ENCODE measurements at regions not wholly inside any gene's neighbourhood (a gene's known extent, or its start where the extent isn't known, plus 50 kb on each side); places are given as distances from the start of the nearest gene placed in this dataset.

DNA sequence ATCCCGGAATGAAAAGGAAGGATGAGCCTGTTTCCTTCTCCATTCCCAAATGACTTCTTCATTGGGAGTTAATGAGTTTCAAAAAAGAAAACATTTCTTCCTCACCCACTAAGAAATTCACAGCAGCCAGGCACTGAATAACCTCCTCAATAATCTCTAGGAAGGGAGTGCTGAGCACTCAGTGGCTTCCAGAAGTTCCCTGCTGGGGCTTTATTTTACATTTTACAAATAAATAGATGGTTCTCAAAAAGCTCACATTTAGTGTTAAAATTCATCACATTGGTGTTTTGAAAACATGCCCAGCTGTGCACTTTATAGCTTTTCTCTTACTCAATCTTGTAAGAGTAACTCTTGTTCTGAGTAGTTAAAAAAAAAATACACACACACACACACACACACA is 148.9 kb upstream of the PFKP start:
- no peak overlapping the region for H3K4me3 ChIP-seq (ENCODE audit: low read depth, low read length, poor library complexity, severe bottlenecking)
- H3K9me2 ChIP-seq (ENCODE audit: insufficient read depth, low read length), result no peaks in the 10 kb centered on the region
- H3K27ac ChIP-seq (ENCODE audit: low read depth, low read length, poor library complexity, severe bottlenecking), result no peak overlapping the region
- H3K4me1 ChIP-seq (ENCODE audit: insufficient read depth, low read length, poor library complexity, severe bottlenecking), result no peaks in the 10 kb centered on the region
- no peaks in the 10 kb centered on the region for H3K79me2 ChIP-seq (ENCODE audit: insufficient read depth, low read depth, low read length)
- no peak for DNase-seq (ENCODE audit: low spot score)
- H3K4me2 ChIP-seq (ENCODE audit: low read length), result no peak overlapping the region
- TF ChIP-seq, protein P1, sequence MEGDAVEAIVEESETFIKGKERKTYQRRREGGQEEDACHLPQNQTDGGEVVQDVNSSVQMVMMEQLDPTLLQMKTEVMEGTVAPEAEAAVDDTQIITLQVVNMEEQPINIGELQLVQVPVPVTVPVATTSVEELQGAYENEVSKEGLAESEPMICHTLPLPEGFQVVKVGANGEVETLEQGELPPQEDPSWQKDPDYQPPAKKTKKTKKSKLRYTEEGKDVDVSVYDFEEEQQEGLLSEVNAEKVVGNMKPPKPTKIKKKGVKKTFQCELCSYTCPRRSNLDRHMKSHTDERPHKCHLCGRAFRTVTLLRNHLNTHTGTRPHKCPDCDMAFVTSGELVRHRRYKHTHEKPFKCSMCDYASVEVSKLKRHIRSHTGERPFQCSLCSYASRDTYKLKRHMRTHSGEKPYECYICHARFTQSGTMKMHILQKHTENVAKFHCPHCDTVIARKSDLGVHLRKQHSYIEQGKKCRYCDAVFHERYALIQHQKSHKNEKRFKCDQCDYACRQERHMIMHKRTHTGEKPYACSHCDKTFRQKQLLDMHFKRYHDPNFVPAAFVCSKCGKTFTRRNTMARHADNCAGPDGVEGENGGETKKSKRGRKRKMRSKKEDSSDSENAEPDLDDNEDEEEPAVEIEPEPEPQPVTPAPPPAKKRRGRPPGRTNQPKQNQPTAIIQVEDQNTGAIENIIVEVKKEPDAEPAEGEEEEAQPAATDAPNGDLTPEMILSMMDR (conservative IDR thresholded peaks at IDR 0.05; ENCODE audit: low read length), result no peak
- no peak for TF ChIP-seq EZH2phosphoT487 (IDR thresholded peaks at IDR 0.05; ENCODE audit: borderline replicate concordance, low read depth, low read length)
- no peaks in the 10 kb centered on the region for H3K9me3 ChIP-seq (ENCODE audit: low read length)
- intact Hi-C loops (cut with micrococcal nuclease; ENCODE audit: unreplicated experiment), result no loop called here
- ChIA-PET POLR2A (no interaction called here), CTCF (ENCODE audit: unreplicated experiment) (no interaction called here)
- no peaks in the 10 kb centered on the region for H4K20me1 ChIP-seq (ENCODE audit: insufficient read depth, low read length)
- H2AFZ ChIP-seq (ENCODE audit: low read length), result no peak overlapping the region
- no TSS peak for BruUV-seq (replicated peaks)
- H3K36me3 ChIP-seq (ENCODE audit: insufficient read depth, low read length), result no peaks in the 10 kb centered on the region

DNA sequence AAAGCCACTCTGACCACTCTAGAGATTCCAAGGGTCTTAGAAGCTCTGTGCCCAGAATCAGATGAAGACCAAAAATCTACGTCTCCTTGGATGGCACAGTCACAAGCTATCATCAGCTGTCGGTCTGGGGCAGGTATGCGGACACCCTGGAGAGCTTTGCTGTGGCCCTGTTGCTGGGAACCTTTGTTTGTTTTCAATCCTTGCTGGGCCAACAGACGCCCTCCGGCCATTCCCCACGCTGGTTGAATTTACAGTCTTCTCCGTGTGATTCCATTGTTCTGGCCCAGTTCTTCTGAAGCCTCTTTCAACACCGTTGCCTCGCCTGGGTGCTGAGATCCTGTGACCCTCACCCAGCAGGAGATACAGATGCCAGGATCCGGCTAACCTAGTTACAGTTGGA is 149.4 kb upstream of the PFKP start:
- ChIA-PET CTCF (ENCODE audit: unreplicated experiment) (no interaction called here), POLR2A (no interaction called here)
- no TSS peak for BruUV-seq (replicated peaks)
- DNase-seq (ENCODE audit: low spot score), result no peak
- Histone ChIP-seq H3K9me3 (ENCODE audit: low read length) (no peaks in the 10 kb centered on the region), H3K4me3 (ENCODE audit: low read depth, low read length, poor library complexity, severe bottlenecking) (no peak overlapping the region), H2AFZ (ENCODE audit: low read length) (no peak overlapping the region), H3K9me2 (ENCODE audit: insufficient read depth, low read length) (no peaks in the 10 kb centered on the region), H3K27ac (ENCODE audit: low read depth, low read length, poor library complexity, severe bottlenecking) (no peak overlapping the region), H3K4me1 (ENCODE audit: insufficient read depth, low read length, poor library complexity, severe bottlenecking) (no peaks in the 10 kb centered on the region), H3K4me2 (ENCODE audit: low read length) (no peak overlapping the region), H4K20me1 (ENCODE audit: insufficient read depth, low read length) (no peaks in the 10 kb centered on the region), H3K79me2 (ENCODE audit: insufficient read depth, low read depth, low read length) (no peaks in the 10 kb centered on the region), H3K36me3 (ENCODE audit: insufficient read depth, low read length) (no peaks in the 10 kb centered on the region)
- TF ChIP-seq, protein P1 (conservative IDR thresholded peaks at IDR 0.05; ENCODE audit: low read length), result no peak
- intact Hi-C loops (cut with micrococcal nuclease; ENCODE audit: unreplicated experiment), result no loop called here

DNA sequence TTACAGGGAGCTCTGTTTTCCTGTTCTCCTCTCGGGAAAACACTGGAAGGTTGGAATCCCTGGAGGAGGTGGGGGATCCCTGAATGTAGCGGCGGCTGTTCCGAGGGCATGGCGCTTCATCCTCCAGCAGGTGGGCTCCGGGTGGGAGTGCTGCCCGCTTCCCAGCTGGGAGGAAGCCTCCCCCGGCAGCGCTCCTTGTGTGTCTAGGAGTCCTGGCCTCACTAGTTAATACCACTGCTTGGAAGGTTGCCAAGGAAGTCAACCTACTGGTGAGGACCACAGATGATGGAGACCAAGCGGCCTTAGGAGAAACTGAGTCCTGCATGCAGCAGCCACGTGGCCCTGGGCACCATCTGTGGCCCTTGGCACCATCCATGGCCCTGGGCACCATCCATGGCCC is 151.9 kb upstream of the PFKP start:
- no peaks in the 10 kb centered on the region for H4K20me1 ChIP-seq (ENCODE audit: insufficient read depth, low read length)
- no peaks in the 10 kb centered on the region for H3K9me3 ChIP-seq (ENCODE audit: low read length)
- no peaks in the 10 kb centered on the region for H3K4me1 ChIP-seq (ENCODE audit: insufficient read depth, low read length, poor library complexity, severe bottlenecking)
- POLR2A ChIA-PET, result no interaction called here
- no peak overlapping the region for H3K4me3 ChIP-seq (ENCODE audit: low read depth, low read length, poor library complexity, severe bottlenecking)
- CTCF ChIA-PET (ENCODE audit: unreplicated experiment), result no interaction called here
- no peak overlapping the region for H3K4me2 ChIP-seq (ENCODE audit: low read length)
- H3K79me2 ChIP-seq (ENCODE audit: insufficient read depth, low read depth, low read length), result no peaks in the 10 kb centered on the region
- H3K27ac ChIP-seq (ENCODE audit: low read depth, low read length, poor library complexity, severe bottlenecking), result no peak overlapping the region
- H3K36me3 ChIP-seq (ENCODE audit: insufficient read depth, low read length), result no peaks in the 10 kb centered on the region
- no peak for DNase-seq (ENCODE audit: low spot score)
- H2AFZ ChIP-seq (ENCODE audit: low read length), result no peak overlapping the region
- no peaks in the 10 kb centered on the region for H3K9me2 ChIP-seq (ENCODE audit: insufficient read depth, low read length)
- TF ChIP-seq, protein P1 (conservative IDR thresholded peaks at IDR 0.05; ENCODE audit: low read length), result no peak
- no peak for TF ChIP-seq EZH2phosphoT487 (IDR thresholded peaks at IDR 0.05; ENCODE audit: borderline replicate concordance, low read depth, low read length)
- intact Hi-C loops (cut with micrococcal nuclease; ENCODE audit: unreplicated experiment), result no loop called here
- no TSS peak for BruUV-seq (replicated peaks)
